ENCODE measurements at regions not wholly inside any gene's neighbourhood (a gene's known extent, or its start where the extent isn't known, plus 50 kb on each side); places are given as distances from the start of the nearest gene placed in this dataset.
"Not testable (repeated sequence)": the region's sequence is repeated elsewhere in the genome, so short reads cannot be mapped to it uniquely, and the experiment has no call there.

DNA sequence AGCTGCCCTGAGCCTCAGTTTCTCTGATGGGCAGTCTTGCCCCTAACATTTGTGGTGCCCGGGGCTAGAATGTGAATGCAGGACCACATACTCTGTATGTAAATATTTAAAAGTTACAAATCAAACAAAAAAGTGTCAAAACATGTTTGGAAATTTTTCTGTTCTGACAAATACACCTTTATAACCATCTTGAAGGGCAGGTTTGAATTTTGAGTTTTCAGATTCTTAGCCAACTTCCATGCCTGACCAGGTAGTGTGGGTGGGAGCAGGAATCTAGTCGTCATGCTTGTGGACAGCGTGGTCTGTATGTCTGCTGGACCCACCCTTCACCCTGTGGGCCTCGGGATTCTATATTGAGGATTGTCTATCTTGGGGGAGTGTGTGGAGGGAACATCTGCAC, 325.1 kb downstream of the SOX4 start:
- no peak for DNase-seq (ENCODE audit: low spot score)

DNA sequence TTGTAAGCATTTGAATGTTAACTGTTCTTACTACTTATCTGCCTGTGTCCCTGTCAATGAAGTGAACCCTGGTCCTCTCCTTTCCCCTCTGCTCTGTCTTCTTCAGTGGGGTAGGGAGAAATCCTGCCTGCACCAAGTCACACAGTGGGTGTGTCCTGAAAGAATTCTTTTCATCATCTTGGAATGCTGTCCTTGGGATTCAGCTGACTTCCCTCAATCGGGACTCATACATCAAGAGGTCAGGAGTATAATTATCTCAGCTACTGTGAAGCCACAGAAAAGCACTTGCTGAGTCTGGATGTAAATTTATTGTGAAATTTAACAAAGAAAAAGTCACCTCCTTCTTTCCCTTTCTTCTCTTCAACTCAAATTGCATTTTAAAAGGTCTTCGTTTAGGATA, 328.5 kb downstream of the SOX4 start:
- no peak for DNase-seq (ENCODE audit: low spot score)

DNA sequence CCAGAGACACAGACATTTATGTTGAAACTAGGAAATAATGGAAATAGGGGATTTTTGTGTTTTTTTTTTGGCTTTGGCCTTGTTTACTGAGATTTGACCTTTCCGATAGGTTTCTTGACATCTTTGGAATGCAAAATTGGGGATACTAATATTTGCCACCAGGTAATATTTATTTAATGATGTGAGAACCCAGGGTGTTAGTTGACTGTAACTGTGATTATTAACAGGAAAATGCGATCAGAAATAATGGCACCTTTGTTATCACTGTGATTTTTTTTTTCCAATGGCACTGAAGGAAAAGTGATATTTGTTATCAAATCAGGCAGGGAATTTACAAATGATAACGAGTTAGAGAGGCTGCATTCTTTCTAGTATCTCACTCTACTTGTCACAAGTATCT, 330.5 kb downstream of the SOX4 start:
- no peak for DNase-seq (ENCODE audit: low spot score)

DNA sequence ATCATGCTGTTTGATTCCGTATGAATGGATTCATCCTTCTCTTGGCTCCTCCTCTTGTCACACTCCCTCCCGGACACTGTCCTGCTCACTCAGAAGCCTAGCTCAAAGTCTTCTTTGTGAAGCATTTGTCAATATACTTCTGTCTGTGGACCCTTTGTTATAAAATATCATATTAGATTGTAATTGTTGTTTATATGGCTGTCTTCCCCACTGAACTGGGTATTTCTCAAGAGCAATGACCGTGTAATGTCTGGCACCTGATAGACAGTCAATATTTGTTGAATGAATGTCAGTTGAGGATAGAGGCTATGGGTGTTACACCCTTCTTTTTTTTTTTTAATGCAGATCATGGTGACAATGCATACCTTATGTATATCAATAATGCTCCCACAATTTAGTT, 335.3 kb downstream of the SOX4 start:
- no peak for DNase-seq (ENCODE audit: low spot score)

DNA sequence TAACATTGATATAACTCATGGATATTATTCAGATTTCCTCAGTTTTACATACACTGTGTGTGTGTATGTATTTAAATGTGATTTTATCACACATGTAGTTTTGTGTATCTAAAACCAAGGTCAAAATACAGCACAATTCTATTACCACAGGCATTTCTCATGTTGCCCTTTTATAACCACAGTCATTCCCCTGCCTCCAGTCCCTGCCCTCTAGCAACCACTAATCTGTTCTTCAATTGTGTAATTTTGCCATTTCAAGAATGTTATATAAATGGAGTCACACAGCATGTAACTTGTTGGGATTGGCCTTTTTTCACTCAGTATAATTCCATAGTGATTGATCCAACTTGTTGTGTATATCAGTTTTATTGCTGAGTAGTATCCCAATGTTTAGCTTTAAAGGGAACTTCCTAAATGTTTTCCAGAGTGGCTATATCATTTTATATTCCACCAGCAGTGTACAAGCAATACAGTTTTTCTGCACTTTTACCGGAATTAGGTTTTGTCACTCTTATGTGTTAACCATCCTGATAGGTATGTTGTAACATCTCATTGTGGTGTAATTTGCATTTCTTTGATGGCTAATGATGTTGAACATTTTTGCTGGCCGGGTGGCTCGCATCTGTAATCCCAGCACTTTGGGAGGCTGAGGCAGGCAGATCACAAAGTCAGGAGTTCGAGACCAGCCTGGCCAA, 338.2 kb downstream of the SOX4 start:
- no peak for DNase-seq (ENCODE audit: low spot score)

DNA sequence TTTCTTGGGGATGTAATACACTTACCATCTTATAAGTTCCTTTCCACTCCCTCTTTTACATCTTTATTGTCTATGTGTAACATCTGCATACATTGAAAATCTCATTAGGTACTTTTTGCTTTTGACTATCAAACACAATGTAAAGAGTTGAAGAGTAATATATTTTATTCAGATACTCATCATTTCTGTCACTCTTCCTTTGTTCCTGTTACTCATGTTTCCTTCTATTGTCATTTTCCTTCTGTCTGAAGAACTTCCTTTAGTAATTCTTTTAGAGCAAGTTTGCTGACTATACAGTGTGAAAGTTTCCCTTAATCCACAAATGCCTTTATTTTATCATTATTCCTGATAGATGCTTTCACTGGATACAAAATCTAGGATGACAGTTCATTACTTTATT, 339.8 kb downstream of the SOX4 start:
- no peak for DNase-seq (ENCODE audit: low spot score)

DNA sequence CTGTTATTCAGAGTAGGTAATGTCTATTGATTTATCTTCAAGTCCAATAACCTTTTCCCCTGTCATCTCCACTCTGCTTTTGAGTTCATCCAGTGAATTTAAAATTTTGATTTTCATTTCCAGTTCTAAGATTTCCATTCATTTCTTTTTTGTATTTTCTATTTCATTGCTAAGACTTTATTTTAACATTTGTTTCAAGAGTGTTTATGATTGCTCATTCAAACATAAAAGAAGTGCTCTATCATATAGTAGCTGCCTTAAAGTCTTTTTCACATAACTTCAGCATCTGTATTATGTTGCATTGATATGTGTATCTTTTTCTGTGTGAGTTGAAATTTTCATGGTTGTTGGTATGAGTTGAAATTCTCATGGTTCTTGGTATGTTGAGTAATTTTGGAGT, 341.6 kb downstream of the SOX4 start:
- no peak for DNase-seq (ENCODE audit: low spot score)

DNA sequence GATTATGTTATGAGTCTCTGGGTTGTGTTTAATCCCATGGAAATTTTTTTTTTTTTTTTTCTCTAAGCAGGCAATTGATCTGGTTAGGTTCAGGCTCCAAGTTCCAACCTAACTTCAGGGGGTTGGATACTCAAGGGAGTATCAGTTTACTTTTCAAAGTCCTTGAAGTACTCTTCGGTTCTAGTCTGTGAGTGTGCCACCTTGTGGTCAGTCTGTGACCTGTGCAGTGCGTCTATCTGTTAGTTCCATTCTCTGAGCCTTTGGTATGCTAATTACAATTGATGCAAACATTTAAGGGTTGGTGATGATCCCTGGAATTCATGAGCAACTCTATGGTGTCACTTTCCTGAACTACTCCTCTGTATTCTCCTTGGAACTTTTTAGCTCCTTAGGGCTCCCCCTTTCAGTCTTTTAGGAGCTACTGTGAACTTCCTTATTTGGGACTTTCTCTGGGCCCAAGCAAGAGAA, 342.0 kb downstream of the SOX4 start:
- no peak for DNase-seq (ENCODE audit: low spot score)

DNA sequence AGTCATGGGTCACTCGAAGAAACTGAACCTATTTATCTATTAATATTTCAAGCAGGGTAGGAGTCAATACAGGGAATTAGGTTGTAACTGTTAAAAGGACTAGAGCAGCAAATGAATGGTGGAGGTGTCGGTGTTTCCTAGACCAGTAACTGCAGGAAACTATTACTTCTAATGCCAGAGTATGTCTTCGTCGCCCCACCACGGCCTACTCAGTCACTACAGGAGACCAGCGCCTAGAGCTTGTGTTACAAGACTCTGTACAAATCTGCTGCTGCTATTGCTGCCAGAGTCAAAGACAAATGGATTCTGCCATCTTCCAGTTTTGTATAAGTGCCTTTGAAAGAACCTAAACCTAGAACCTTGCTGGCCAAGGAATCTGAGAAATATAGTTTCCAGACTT, 343.9 kb downstream of the SOX4 start:
- DNase-seq (ENCODE audit: low spot score) = no peak

DNA sequence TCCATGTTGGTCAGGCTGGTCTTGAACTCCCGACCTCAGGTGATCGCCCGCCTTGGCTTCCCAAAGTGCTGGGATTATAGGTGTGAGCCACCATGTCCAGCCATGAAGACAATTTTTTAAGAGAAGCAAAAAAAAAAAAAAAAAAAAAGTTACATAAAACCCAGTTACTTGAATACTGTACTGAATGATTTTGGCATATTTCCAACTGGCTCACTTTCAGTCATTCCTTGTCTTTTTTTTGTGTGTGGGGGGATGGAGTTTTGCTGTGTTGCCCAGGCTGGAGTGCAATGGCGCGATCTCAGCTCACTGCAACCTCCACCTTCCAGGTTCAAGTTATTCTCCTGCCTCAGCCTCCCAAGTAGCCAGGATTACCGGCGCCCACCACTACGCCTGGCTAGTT, 345.5 kb downstream of the SOX4 start:
- not testable (repeated sequence) for DNase-seq (ENCODE audit: low spot score)

DNA sequence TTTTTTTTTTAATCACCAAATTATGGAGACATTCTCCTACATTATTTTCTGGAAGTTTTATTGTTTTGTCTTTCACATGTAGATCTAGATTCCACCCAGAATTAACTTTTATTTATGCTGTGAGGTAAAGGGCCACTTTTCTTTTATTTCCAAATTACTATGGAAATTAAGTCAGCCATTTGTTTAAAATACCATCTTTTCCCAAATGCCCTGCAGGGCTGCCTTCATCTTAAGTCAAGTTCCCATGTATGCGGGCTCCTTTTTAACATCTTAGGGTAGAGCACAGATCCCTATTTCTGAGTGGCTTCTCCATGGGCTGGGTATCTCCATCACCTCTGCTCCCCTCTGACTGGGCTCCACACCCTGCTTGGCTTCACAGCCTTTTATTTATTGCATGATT, 348.4 kb downstream of the SOX4 start:
- no peak for DNase-seq (ENCODE audit: low spot score)

DNA sequence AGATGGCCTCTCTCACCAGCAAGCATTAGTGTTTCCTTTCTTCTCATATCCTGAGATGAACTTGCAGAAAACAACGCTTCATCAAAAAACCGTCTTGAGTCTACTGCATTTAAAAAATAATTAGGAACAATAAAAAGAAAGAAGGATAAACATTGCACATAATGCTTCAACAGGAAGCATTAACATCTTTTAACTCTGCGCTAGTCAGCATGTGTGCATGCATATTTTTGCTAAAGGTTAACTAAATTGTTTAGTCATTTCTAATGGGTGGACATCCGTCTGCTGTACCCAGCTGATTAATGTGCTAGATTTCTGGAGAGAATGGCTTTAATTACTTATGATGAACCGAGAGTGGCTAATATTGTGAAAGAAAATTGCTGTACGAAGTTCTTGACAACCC, 349.3 kb downstream of the SOX4 start:
- DNase-seq (ENCODE audit: low spot score) = no peak

DNA sequence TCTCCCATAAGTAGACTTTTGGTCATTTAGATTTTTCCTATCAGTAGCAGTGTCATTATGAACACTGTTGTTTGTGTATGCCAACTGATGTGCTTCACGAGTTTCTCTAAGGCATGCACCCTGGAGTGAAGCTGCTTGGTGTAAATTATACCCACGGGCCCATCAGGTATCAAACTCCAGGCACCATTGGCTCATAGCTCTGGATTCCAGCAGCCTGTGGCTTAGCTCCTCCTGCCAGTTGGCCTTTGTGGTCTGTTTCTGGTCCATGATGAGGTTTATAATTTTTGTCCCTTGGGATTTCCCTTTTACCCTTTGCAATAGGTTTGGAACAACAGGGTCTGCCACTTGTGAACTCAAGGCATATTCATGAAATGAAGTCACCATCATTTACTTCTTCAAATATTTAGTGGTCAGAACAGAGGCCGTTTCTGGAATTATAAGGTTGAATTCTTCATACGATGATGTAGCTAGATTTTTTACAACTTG, 350.5 kb downstream of the PRL start:
- no peak for DNase-seq (ENCODE audit: low spot score)

DNA sequence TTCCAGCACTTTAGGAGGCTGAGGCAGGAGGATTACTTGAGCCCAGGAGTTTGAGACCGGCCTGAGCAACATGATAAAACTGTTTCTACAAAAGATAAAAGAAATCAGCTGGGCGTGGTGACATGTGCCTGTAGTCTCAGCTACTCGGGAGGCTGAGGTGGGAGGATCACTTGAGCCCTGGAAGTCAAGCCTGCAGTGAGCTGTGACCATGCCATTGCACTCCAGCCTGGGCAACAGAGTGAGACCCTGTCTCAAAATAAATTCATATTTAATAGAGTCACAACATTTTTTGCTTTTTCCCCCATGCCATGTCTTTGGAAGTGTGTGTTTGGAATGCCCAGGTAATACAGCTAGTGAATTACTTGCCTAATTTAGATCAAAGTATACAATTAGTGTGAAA, 349.6 kb downstream of the PRL start:
- DNase-seq (ENCODE audit: low spot score) = not testable (repeated sequence)

DNA sequence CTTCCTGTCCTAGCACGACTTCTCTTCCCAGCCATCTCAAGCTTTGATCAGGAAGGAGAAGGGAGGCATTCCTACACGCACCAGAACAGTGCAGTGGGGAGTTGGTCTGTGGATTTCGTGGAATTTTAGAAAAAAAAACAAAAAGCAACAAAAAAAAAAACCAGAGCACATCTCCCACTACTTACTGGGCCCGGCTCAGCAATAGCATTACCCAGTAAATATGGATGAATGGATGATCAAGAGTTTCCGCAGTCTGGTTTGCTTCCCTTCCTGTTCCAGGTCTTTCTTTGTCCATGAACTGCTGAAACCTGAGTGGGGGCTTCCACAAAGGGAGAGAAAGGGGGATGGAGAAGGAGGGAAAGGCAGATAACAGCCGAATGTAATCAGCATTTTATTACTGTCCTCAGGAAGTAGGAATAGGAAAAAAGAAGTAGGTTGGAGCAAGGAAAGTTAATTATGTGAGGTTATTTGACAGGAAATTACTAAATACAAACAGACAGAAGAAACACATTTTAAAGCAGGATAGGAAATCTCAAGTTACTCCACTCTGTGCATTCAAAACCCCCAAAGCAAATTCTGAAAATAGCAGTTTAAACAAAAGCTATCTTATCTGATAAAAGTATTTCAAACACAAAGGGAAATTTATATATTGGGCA, 349.0 kb downstream of the PRL start:
- DNase-seq (ENCODE audit: low spot score) = no peak

DNA sequence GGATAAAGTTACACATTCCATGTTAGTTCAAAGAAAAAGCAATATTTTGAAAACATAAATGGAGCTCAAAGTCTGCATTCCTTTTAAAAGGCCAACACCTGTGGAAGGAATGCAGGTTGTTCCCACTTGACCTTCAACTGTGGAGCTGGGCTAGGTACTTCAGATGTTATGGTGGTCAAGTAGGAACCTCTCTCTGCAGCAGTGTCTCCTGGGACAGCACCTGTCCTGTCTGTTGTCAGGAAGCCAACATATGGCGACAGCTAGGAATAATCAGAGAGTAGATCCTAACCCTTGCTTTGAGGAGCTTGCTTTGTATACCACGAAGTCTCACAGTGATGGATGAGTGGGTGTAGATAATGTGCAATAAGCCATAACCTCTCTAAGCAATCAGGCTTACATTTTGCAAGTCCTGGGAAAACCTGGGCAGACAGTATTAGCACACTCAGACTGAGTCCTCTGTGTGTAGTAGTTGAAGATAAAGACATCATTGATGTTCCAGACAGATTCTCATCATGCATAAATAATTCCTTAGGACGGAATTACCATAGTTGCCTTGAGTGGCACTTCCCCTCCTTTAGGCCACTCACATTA, 347.5 kb downstream of the PRL start:
- peak; percentile 89 for DNase-seq (ENCODE audit: low spot score)

DNA sequence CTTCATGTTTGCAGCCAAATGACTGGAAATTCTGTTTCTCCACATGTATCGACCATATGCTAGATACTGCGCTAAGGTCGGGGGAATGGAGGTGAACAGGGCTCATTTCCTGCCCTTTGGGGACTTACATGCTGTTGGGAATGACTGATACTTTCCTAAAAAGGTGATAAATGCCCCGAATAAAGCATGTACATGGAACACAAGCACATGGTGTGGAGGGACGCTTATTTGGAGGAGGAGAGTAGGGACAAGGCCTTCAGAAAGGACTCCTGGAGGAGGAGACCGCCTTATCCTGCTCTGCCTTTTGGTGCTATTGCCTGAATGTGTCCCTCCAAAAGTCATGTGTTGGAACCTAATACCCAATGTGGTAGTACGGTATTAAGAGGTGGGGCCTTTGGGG, 344.5 kb downstream of the PRL start:
- DNase-seq (ENCODE audit: low spot score) = no peak

DNA sequence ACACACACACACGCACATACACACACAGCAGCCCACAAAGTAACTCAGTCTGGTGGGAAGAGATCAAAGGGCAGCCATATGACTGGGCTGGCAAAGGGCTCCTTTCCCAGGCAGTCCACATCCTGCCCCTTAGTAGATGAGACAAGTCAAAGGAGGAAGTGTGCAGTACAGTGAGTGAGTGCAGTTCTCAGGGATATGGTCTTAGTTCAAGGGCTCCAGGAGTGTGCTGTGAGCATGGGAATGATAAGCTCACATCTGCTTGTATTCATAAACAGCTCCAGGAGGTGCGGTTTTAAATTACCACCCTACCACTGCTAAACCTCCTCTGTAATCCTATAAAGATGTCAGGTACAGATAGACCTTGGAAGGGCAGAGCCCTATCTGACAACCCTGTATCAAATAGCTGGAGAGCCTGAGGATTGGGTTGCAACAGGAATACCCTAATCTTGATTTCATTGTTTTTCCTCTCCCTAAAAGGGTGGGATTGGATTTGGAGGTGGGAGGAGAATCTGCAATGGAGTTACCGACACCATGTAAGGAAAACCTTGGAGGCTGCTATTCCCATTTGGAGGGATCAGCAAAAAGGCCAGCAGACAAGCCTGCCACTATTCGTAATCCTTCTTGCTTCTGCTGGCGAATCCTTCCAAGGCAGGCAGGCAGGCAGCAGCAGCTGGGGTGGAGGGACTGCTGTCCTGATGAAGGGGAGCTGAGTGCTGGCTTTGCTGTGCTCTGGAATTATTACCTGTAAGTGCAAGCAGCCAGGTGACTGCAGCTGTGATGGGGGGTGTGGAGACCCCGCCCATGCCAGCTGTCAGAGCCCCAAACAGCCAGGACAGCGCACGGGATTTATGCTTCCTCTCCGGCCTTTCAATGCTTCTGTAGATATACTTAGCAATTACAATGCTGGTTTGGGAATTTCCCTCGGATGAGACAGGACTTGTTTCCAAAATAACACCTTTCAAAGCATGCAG, 342.7 kb downstream of the PRL start:
- DNase-seq (ENCODE audit: low spot score) = peak; percentile 60

DNA sequence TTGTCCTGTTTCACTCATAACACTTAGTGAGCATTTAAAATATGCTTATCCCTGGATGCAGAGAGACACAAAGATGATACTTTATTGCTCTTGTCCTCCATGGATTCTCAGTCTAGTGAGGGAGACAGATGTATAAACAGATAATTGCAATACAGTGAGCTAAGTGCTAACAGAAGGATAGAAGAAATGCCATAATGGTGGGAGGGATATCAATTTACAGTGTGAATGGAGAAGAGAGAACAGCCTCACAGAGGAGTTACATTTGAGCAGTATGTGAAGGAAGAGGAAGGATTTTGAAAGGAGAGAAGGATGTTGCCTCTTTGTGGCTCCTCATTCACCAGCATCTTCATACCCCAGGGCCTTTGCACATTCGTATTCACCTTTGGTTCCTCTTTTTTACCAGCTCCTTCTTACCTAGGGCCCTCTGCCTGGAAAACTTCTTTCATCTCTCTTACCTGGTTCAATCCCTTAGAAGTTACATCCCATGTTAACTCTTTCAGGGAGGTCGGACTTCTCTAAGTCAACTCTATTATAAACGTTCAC, 341.7 kb downstream of the PRL start:
- no peak for DNase-seq (ENCODE audit: low spot score)

DNA sequence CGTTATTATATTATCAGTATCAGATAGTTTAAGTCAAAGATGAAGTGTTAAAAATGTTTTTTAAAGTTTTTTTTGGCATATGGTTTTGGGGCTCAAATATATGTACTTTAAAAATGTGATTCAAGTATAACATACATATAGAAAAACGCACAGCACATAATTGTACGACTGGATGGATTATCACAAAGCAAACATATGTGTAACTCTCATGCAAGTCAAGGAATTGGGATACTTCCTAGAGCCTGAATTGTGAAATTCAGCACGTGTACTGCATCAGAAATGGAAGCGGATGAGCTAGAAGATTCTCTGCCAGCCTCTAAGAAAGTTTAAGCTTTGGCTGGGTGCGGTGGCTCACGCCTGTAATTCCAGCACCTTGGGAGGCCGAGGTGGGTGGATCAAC, 340.9 kb downstream of the PRL start:
- DNase-seq (ENCODE audit: low spot score) = no peak

DNA sequence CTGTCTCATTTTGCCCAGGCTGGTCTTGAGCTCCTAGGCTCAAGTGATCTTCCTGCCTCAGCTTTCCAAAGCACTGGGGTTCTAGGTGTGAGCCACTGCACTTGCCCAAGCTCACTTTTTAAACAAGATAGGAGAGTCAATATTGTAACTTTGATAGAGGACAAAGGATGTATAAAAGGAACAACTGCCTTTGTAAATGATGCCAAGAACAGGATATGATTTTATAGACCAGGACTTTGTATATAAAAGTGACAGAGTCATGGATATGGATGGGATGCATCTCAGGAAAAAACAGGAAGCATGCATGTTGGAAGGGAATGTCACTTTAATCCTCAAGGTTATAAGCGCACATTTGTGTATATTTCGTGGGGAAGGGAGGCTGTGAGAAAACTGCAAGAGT, 338.4 kb downstream of the PRL start:
- no peak for DNase-seq (ENCODE audit: low spot score)

DNA sequence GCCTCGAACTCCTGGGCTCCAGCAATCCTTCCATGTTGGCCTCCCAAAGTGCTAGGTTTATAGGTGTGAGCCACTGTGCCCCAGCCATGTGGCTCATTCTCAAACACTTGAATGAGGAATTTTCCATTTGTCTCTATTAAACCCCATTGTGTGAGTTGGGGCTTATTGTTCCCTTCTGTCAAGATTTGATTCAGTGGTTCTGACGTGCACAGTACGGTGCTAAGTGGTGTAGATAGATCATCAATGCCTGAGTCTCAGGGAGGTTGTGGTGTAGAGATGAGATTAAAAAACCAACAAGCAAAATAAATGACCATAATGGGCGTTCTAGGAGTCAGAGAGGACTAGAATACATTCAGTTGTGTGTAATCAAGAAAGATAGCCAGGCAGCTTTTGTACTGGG, 335.6 kb downstream of the PRL start:
- DNase-seq (ENCODE audit: low spot score) = no peak
